ENCODE measurements at regions not wholly inside any gene's neighbourhood (a gene's known extent, or its start where the extent isn't known, plus 50 kb on each side); places are given as distances from the start of the nearest gene placed in this dataset.

DNA sequence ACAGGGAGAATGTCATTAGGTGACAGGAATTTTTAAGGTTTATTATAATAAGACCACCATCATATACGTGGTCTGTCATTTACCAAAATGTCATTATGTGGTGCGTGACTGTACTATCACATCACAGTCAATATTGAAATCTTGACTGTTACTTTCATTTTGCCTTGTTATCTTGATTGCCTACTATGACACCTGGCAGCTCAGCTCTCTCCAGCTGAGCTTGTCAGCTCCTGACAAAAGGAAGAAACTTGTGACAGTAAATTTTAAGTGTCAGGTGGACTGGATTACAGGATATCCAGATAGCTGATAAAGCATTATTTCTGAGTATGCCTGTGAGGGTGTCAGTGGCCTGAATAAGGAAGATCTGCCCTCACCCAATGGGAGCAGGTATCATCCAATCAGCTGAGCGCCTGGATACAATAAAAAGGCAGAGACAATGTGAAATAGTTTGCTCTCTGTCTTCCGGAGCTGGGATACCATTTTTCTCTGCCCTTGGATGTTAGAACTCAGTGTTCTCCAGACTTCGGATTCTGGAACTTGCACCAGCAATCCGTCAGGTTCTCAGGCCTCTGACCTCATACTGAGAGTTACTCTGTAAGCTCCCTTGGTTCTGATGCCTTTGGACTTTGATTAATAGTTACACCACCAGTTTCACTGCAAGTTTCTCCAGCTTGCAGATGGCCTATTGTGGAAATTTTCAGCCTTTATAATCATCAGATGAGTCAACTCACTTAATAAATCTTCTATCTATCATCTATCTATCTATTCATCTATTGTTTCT is 1454.7 kb upstream of the IGFBP7 start:
- no peak for TF ChIP-seq POLR2A (IDR thresholded peaks at IDR 0.05)
- TF ChIP-seq EP300 (IDR thresholded peaks at IDR 0.05), result no peak

All from suprapubic skin (tissue), 2 donors.